Thyroid gland (tissue), 4 donors: ENCODE measurements at regions not wholly inside any gene's neighbourhood (a gene's known extent, or its start where the extent isn't known, plus 50 kb on each side); places are given as distances from the start of the nearest gene placed in this dataset.

Source experiments
- DNase-seq, 2 donors: peaks; one replicate each; pipeline ENCODE4 v3.0.0-alpha.2; 2019
- H3K27ac ChIP-seq, 3 donors: fragments of 200-600 bp; sonication (generic); 1 replicate in 2 of 3; 2 replicates in 1 of 3; pipeline ENCODE4 v1.5.1; 2016 to 2019; ENCODE audit warnings: mild to moderate bottlenecking in 1 of 3, moderate library complexity in 1 of 3
- H3K27me3 ChIP-seq: fragments of 200-600 bp; sonication (generic); one replicate; pipeline ENCODE4 v1.5.1; 2019
- H3K36me3 ChIP-seq, 2 donors: fragments of 200-600 bp; sonication (generic); one replicate each; pipeline ENCODE4 v1.5.1; 2016 to 2019
- H3K4me1 ChIP-seq, 2 donors: fragments of 200-600 bp; sonication (generic); one replicate each; pipeline ENCODE4 v1.5.1; 2017 to 2019
- H3K4me3 ChIP-seq, 3 donors: fragments of 200-600 bp; sonication (generic); replicated peaks in 1 of 3; 1 replicate in 2 of 3; 2 replicates in 1 of 3; pipeline ENCODE4 v1.5.1; 2016; ENCODE audit warnings: mild to moderate bottlenecking in 1 of 3
- H3K9me3 ChIP-seq: fragments of 200-600 bp; sonication (generic); one replicate; pipeline ENCODE4 v1.5.1; 2017
- POLR2A ChIP-seq, 2 donors: fragments of 450-650 bp; IDR thresholded peaks; one replicate each; pipeline ENCODE4 v1.6.1; 2017; ENCODE audit warnings: antibody characterized with exemption in 2 of 2, mild to moderate bottlenecking in 2 of 2, moderate library complexity in 1 of 2
- whole genome bisulfite sequencing, 2 donors: methylation state at CpG; one replicate each; pipeline ENCODE4 v1.1.5; 2017; 5-methylcytosine and 5-hydroxymethylcytosine counted together
- intact Hi-C: fragments of 100-400 bp; cut with DNase I; formaldehyde crosslinking; loops from one replicate; pipeline ENCODE4 v1.15.1; 2023
- TF ChIP-seq, protein P1 (sequence below), 6 experiments: fragments of 200-600 bp in 3 of 6; fragments of 450-650 bp in 3 of 6; sonication (generic) in 3 of 6; IDR thresholded peaks; one replicate each; pipeline ENCODE4 v1.5.1; 2016 to 2019; ENCODE audit warnings: antibody characterized with exemption in 6 of 6, mild to moderate bottlenecking in 2 of 6, inconsistent platforms in 1 of 6, moderate library complexity in 1 of 6

DNA sequence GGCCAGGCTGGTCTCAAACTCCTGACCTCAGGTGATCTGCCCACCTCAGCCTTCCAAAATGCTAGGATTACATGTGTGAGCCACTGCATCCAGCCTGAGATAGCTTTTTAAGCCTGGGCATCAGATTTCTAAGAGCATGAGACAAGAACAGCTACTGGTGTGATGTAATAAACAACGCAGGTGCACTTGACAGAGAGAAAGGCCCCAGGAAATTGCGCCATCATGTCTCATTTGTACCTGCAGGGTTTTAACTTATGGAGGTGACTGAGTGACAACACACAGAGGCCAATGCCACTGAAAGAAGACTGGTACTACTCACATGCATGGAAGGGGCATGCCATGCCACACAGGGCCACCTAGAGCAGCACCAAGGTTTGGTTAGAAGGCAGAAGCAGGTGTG lies 209.4 kb downstream of the SP3 start:
- H3K9me3 ChIP-seq = no peaks in the 10 kb centered on the region
- WGBS, 2 donors = 97 to 100% methylated on average over 2 of the region's 2 CpGs
- no peak for DNase-seq
- H3K36me3 ChIP-seq = no peaks in the 10 kb centered on the region
- intact Hi-C loops = no loop called here
- no peak overlapping the region for H3K4me3 ChIP-seq
- peaks cover 10 to 17% of the 10 kb centered on the region in 2 donors for H3K4me1 ChIP-seq
- H3K27me3 ChIP-seq = no peaks in the 10 kb centered on the region
- TF ChIP-seq, protein P1, sequence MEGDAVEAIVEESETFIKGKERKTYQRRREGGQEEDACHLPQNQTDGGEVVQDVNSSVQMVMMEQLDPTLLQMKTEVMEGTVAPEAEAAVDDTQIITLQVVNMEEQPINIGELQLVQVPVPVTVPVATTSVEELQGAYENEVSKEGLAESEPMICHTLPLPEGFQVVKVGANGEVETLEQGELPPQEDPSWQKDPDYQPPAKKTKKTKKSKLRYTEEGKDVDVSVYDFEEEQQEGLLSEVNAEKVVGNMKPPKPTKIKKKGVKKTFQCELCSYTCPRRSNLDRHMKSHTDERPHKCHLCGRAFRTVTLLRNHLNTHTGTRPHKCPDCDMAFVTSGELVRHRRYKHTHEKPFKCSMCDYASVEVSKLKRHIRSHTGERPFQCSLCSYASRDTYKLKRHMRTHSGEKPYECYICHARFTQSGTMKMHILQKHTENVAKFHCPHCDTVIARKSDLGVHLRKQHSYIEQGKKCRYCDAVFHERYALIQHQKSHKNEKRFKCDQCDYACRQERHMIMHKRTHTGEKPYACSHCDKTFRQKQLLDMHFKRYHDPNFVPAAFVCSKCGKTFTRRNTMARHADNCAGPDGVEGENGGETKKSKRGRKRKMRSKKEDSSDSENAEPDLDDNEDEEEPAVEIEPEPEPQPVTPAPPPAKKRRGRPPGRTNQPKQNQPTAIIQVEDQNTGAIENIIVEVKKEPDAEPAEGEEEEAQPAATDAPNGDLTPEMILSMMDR (IDR thresholded peaks at IDR 0.05) = no peak
- no peak for TF ChIP-seq POLR2A (IDR thresholded peaks at IDR 0.05)
- H3K27ac ChIP-seq = no peak overlapping the region

DNA sequence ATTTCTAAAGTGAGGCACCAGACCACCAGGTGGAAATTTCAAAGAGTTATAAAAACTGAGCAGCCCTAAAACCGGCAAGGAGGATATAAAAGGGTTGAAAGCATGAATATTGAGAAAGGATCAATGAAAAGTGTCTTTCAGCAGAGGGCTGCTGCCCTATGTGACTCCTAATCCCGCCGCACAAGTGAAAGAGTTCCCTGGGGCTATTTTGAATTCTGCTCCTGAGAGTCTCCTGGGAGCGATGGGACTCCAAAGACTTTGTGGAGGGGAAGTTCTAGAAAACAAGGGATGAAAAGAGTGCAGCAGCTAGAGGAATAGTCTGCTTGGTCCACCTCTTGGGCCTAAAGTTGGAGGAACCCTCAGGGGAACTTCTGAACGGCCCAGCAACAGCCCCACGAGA lies 205.2 kb downstream of the SP3 start:
- Histone ChIP-seq H3K4me3 (no peak overlapping the region), H3K27me3 (no peaks in the 10 kb centered on the region), H3K9me3 (no peaks in the 10 kb centered on the region), H3K27ac (peak overlapping the region; percentile 29 to 82 (median 37)), H3K36me3 (no peaks in the 10 kb centered on the region), H3K4me1 (peaks cover 15 to 20% of the 10 kb centered on the region in 2 donors)
- TF ChIP-seq, protein P1 (IDR thresholded peaks at IDR 0.05) = no peak
- TF ChIP-seq POLR2A (IDR thresholded peaks at IDR 0.05) = no peak
- DNase-seq = no peak
- intact Hi-C loops = no loop called here
- WGBS, 2 donors = 87 to 90% methylated on average over 6 of the region's 6 CpGs

DNA sequence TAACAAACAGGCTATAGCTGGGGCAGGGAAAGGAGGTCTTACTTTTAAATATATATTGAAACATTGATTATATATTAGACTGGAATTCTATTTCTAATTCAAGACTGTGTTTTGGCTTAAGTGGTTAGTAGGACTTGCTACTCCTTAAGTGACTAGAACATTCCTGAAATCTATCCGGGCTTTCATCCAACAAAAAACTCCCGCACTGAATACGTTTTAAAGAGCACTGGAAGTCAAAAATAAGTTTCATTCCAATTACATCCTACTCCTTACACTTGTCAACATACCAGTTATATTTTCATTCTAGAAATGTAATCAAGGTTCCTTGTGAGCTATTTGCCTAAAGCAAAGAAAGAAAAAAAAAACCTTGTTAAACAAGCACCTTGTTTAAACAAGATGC lies 204.6 kb downstream of the SP3 start:
- 16 to 22% methylated on average over 3 of the region's 3 CpGs for WGBS, 2 donors
- Histone ChIP-seq H3K36me3 (no peaks in the 10 kb centered on the region), H3K27me3 (no peaks in the 10 kb centered on the region), H3K4me3 (no peak overlapping the region), H3K4me1 (peaks cover 11 to 20% of the 10 kb centered on the region in 2 donors), H3K27ac (peak overlapping the region; percentile 29 to 82 (median 37)), H3K9me3 (no peaks in the 10 kb centered on the region)
- TF ChIP-seq POLR2A (IDR thresholded peaks at IDR 0.05) = no peak
- intact Hi-C loops = no loop called here
- peak; percentile 12 to 17 for DNase-seq

DNA sequence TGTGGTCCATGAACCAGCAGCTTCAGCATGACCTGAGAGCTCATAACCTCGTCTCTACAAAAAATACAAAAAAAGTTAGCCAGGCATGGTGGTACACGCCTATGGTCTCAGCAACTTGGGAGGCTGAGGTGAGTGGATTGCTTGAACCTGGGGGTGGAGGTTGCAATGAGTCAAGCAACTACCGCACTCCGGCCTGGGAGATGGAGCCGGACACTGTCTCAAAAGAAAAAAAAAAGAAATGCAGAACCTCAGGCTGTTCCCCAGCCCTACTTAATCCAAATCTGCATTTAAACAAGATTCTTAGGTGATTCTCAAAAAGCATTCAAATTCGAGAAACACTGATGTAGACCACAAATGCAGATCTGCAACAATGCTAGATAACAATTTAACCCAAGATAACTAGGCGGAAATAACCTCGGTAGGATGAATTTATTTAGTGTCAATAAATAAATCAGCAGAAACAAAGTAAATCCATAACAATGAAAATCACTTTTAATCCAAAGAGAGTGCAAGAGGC lies 203.5 kb downstream of the SP3 start:
- H3K27ac ChIP-seq = no peak overlapping the region
- no peak for TF ChIP-seq POLR2A (IDR thresholded peaks at IDR 0.05)
- TF ChIP-seq, protein P1 (IDR thresholded peaks at IDR 0.05) = no peak
- H3K27me3 ChIP-seq = no peaks in the 10 kb centered on the region
- DNase-seq = no peak
- peaks cover 11 to 20% of the 10 kb centered on the region in 2 donors for H3K4me1 ChIP-seq
- no peak overlapping the region for H3K4me3 ChIP-seq
- 85 to 88% methylated on average over 8 of the region's 8 CpGs for WGBS, 2 donors
- intact Hi-C loops = no loop called here
- no peaks in the 10 kb centered on the region for H3K9me3 ChIP-seq
- H3K36me3 ChIP-seq = no peaks in the 10 kb centered on the region

DNA sequence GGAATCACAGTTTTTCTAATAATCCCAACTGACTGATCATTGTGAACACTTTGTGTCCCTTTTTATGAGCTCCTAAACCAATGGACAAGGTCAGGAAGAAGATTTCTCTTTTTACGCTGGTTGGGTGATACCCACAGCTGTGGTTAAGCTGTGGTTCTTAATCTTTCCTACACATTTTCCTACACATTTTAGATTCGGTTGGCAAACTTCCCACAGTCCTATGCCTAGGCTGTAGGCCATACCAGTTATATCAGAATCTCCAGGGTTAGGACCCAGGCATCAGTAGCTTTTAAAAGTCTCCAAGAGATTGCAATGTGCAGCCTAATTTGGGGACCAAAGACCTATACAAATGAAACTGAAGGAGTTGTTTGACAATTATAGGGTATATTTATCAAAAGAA lies 203.0 kb downstream of the SP3 start:
- H3K27me3 ChIP-seq = no peaks in the 10 kb centered on the region
- intact Hi-C loops = no loop called here
- no peak overlapping the region for H3K27ac ChIP-seq
- no peaks in the 10 kb centered on the region for H3K36me3 ChIP-seq
- no peaks in the 10 kb centered on the region for H3K9me3 ChIP-seq
- TF ChIP-seq POLR2A (IDR thresholded peaks at IDR 0.05) = no peak
- TF ChIP-seq, protein P1 (IDR thresholded peaks at IDR 0.05) = no peak
- no peak overlapping the region for H3K4me3 ChIP-seq
- 86 to 87% methylated on average over 2 of the region's 2 CpGs for WGBS, 2 donors
- DNase-seq = no peak
- H3K4me1 ChIP-seq = peaks cover 11 to 20% of the 10 kb centered on the region in 2 donors

DNA sequence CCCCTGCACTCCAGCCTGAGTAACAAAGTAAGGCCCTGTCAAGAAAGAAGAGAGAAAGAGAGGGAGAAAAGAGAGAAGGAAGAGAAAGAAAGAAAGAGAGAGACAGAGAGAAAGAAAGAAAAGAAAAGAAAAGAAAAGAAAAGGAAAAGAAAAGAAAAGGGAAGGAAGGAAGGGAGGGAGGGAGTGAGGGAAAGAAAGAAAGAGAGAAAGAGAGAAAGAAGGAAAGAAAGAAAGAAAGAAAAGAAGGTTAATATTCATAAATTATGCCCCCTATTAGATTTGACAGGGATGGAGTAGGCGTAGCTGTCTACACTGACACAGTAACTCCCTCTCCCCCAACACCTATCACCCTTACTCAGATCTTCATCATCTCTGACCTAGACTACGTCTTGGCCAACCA lies 202.3 kb downstream of the SP3 start:
- H3K27ac ChIP-seq = no peak overlapping the region
- H3K9me3 ChIP-seq = no peaks in the 10 kb centered on the region
- peaks cover 11 to 20% of the 10 kb centered on the region in 2 donors for H3K4me1 ChIP-seq
- H3K36me3 ChIP-seq = no peaks in the 10 kb centered on the region
- no peak overlapping the region for H3K4me3 ChIP-seq
- intact Hi-C loops = no loop called here
- WGBS, 2 donors = 96 to 98% methylated on average over 2 of the region's 2 CpGs
- H3K27me3 ChIP-seq = no peaks in the 10 kb centered on the region
- no peak for DNase-seq
- TF ChIP-seq, protein P1 (IDR thresholded peaks at IDR 0.05) = no peak
- no peak for TF ChIP-seq POLR2A (IDR thresholded peaks at IDR 0.05)
